Muscle of arm (tissue), 1 donor: ENCODE measurements at regions not wholly inside any gene's neighbourhood (a gene's known extent, or its start where the extent isn't known, plus 50 kb on each side); places are given as distances from the start of the nearest gene placed in this dataset.

Experiments
- DNase-seq: peaks from one replicate; pipeline ENCODE4 v3.0.0-alpha.2; 2013

DNA sequence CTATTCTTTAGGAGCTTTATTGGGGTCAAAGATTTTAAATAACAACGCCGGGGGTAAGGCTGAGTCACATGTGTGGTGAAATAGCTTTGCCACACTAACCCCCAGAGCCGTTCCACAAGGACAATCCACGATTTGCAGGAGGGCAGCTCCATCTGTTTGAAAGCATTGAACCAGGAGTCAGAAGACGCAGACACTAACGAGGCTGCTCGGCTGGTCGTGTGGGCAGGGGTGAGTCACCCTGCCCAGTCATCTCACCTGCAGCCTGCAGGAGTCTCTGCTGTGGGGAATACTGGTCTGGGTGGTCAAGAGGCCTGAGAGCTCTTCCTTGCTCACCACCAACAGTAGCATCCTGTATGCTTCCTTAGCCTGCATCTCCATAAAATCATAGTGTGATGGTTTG is 149.2 kb upstream of the NCK2 start:
- no peak for DNase-seq

DNA sequence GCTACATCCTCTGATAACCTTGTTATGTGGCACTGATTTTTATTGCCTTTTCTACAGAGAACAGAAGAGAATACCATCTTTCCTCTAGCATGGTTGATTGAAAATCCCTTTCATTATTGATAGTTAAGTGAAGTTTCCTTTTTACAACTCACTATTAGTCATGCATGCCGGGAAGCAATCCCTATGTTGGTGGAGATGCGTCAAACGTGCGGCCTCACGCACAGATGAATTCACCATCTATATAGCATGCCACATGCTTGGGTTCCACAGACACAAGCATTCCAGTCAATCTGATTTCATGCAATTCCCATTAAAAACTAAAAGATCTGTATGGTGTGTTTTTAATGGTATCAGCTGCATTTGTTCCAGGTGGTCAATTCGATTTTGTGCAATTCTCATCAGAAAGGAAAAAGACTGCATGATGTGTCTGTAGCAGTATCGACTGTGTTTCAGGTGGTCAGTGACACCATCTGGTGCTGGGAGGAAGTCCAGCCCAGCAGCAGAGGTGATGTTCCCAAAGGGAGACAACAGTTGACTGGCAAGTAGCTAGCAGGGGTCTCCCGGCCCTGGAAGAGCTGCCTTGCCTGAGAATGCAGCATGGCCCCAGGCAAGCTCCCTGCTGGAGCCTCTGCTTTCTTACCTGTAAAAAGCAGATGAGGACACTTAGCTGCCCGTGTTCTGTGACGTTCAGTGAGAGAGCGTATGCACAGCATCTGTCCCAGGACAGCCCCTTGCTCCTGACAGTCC is 151.3 kb upstream of the NCK2 start:
- no peak for DNase-seq

DNA sequence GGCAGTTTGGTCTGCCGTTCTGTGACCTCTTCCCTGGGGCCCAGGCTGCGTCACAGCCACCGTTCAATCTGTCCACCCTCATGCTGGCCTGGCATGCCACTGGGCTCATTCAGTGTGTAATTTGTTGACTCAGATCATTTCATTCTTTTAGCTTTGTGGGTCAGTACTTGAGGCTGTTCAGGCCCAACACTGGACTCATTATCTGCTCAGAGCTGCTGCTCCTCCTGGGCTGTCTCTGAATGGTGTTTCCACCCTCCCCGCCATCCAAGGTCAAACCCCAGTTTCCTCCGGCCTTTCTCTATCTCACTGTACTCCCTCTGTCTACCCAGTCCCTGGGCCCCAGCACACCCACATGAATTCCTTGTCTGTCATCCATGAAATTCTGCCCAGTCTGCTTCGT is 152.4 kb upstream of the NCK2 start:
- DNase-seq: no peak

DNA sequence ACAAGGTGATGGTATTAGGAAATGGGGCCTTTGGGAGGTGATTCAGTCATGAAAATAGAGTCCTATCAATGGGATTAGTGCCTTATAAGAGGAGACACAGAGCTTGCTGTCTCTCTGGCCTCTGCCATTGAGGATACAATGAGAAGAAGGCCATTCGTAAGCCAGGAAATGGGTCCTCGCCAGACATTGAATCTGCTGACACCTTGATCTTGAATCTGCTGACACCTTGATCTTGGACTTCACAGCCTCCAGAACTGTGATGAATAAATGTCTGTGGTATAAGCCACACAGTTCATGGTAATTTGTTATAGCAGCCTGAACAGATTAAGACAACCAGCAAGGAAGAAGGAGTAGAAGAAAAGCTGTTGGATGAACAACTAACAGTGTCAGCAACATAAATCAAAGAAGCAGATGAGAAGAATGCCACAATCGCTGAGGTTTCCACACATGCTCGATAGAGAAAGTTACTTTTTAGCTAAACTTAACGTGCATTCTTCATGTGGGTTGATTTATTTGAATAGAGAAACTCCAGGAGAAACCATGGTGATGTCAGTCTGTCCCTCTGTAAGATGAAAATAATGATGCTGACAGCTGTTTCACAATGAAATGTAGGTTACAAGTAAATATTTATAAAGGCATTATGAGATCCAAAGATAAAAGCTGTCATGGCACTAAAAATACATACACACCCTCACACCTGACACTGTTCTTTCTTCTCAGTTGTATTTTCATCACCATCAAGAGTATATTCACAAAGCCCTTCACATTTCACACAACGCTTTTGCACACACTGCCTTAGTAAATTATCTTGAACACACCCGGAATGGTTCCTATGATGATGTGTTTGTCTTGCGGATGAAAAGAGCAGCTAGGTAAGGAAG is 153.7 kb upstream of the NCK2 start:
- DNase-seq: no peak

DNA sequence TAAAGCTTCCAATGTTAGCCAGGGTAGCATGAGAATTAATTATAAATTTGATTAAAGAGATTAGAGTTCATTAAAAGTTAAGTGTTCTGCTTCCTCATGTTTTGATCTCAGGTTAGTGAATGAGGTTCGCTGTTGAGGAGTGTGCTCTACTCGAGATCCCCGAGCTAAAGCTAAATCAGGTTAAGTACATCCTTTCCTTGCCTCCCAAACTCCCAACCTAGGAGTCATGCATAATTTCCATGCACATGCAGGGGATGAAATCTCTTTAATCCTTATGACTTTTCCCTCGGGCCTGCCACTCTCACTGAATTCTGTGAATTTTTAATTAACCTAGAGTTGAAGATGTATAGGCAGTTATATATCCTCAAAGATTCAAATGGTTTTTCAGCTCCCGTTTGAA is 156.1 kb upstream of the NCK2 start:
- no peak for DNase-seq

DNA sequence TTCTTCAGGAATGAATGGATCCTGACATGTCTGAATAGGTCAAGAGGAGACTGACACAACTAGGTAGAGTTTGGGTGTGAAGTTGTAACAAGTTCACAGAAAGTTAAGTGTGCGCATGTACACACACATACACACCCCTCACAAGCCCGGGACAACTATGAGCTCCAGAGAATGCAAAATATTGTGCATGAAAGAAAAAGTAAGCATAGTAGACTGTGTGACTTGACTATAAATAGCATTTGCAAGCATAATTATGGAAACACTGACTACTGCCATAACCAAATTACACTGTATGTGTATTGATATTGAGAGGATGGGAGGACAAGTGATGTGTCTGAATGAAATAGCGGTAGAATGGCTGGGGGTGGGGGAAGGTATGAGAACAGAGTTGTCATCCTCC is 157.1 kb upstream of the NCK2 start:
- DNase-seq: no peak

DNA sequence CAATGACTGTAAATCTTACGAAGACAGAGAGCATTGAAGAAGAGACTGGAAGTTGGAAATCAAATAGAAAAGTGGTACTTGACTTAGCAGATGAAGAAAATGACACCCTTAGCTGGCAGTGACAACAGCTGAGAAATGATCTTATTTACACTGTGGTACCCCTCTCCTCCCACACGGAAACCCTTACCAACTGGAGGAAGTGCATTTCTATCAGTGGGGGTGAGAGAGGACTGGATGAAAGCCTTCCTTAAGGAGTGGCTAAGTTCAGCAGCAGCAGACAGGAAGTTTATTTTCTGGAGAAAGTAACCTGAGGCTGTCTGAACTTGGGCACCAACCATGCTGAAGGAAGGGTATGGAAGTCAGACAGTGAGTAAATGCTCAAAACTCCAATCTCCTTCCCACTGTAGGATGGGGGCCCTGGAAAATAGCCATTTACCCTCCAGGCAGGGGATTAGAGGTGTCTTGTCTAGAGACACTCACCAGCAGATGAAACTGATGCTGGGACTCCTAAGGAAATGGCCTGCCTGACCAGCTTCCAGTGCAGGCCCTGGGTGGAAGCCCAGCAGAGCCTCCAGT is 160.2 kb upstream of the NCK2 start:
- DNase-seq: no peak

DNA sequence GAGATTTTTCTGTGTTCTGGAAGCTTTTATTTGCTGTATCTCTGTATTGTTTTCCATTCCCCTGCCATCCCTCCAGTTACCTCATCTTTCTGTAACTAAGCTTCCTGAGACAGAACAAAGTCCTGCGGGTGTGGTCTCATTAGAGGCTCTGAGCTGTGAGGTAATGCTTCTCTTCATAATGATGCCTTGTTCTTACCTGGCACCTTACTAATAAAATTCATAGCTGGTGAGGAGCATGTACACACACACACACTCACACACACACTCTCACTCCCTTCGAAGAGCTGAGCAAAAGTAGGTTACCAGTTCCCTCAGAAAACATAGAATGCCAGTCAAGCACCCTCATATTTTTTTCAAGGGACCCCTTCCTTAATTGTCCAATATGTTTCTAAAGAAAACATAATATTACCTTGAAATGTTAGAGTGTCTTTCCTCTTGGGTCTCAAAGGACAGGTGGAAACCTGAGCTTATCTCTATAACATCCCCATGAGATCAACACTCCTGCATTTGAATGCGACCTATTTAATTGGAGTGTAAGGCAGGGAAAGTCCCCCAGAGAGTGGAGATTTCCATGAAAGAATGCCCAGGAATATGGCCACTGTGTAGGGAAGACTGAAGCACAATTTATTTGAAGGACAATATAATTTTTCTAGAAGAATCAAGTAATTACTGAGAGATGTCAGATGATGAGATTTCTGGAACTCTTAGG is 161.6 kb upstream of the NCK2 start:
- DNase-seq: no peak

DNA sequence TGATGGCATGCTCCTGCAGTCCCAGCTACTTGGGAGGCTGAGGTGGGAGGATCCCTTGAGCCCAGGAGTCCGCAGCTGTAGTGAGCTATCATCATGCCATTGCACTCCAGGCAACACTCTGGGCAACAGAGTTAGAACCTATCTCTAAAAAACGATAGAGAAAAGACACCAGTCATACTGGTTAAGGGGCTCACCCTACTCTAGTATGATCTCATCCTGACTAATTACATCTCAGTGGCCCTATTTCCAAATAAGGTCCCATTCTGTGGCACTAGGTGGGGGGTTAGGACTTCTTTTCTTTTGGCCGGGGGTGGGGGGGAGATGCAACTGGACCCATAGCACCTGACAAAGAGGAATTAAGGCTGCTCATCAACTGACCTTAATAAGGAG is 163.2 kb upstream of the NCK2 start:
- DNase-seq: no peak

DNA sequence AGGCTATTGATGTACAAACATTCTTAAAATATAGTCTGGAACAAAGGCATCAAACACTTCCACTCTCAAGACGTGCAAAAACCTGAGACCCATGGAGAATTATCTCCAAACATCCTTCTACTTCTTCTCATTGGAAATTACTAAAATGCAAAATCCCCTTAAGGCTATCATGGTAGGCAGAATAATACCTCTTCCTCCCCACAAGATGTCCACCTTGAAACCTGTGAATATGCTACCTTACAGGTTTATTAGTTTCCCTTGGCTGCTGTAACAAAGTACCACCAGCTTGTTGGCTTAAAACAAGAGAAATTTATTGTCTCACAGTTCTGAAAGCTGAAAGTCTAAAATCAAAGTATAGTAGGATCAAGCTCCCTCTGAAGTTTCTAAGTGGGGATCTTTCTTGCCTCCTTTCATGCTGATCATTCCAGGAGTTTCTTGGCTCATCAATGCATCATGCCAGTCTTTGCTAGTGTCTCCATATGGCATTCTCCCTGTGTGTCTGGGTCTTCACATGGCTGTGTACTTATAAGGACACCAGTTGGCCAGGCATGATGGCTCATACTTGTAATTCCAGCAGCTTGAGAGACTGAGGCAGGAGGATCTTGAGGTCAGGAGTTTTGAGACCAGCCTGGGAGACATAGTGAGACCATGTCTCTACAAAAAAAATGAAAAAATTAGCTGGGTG is 163.7 kb upstream of the NCK2 start:
- no peak for DNase-seq

DNA sequence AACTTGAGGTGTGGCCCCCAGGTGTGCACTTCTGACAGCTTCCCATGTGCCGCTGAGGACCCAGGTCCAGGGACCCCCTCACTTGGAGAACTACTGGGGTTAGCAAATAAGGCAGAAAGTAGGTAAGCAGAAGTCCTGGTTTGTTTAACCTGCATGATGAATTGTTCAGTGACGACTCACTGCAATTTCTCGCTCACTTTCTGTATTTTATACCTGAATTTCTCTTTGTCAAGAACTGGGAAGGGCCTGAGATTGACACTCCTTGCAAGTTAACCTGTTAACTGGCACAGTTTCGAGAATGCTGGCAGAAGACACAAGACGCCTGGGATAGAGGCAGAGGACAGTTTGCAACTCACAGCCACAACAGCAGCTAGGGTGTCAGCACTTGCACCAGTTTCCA is 164.5 kb upstream of the NCK2 start:
- DNase-seq: no peak

DNA sequence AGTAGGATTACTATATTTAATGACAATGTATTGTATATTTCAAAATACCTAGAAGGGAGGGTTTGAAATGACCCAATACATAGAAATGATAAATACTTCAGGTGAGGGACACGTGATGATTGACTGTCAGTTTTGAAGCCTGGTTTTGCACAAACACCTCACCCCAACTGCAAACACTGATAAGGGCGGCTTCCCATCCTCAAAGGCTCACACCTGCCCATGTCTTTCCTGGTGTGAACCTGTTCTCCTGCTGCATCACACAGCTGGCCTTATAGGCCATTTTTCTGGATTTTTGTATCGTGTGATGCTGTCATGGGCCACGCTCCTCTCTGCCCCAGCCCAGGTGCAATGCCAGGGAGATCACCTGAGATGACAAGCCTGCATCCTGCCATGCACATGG is 166.5 kb upstream of the NCK2 start:
- DNase-seq: no peak

DNA sequence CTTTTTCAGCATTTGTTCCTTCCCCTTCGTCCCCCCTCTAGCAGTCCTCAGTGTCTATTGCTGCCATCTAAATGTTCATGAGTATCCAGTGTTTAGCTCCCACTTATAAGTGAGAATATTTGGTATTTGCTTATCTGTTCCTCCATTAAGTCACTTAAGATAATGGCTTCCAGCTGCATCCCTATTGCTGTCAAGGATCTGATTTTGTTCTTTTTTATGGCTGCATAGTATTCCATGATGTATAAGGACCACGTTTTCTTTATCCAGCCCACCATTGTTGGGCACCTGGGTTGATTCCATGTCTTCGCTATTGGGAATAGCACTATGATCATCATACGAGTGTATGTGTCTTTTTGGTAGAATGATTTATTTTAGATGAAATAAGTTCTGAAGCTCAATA is 166.9 kb upstream of the NCK2 start:
- DNase-seq: no peak

DNA sequence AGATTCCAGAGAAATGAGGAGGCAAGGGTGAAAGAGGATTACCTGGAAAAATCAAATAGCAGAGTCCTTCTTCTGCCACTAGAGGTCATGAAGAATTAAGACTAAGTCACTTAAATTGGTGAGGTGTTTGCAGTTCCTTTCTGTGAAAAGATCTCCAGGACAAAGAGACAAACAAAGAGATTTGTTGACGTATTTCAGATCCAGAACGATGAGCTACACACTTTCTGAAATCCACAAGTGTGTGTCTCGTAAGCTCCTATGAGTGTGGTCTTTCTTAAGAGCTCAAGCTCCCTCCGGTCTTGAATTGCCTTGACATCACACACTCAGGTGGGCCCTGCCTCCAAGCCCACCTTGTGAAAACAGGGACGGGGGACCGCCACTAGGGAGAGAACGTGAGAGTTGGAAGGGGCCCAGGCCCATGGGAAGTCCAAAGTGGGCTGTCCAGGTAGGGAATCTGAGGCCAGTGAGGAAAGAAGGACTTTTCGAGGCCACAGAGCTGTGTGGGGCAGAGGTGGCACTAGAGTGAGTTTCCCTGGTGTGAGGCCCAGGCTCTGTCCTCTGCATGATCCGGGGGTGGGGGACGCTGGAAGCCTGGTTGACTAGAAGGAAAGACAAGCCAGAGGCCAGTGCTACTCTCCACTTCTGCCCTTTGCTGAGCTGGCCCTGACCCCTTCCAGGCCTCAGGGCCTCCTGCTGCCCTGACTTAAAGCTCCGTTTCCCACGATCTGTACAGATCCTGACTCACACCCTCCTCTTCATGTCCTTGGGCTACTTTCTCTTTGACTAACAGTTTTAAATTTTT is 168.1 kb upstream of the NCK2 start:
- DNase-seq: peak; percentile 32

DNA sequence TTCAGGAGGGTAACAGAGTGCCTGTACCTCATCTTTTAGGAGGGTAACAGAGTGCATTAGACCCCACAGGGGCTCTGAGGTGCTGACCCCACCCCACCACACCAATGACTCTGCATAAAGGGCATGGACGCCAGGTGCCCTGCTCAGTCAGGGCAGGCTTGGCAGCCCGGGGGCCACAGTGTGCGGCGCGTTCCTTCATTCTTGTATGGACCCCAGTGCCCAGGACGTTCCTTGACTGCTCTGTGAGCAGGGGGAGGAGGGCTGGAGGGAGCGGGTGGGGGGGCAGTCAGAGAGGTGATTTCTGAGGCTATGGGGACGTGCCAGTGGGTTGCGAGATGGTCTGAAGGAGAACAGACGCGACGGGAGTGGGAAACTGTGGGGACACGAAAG is 168.7 kb upstream of the NCK2 start:
- no peak for DNase-seq

DNA sequence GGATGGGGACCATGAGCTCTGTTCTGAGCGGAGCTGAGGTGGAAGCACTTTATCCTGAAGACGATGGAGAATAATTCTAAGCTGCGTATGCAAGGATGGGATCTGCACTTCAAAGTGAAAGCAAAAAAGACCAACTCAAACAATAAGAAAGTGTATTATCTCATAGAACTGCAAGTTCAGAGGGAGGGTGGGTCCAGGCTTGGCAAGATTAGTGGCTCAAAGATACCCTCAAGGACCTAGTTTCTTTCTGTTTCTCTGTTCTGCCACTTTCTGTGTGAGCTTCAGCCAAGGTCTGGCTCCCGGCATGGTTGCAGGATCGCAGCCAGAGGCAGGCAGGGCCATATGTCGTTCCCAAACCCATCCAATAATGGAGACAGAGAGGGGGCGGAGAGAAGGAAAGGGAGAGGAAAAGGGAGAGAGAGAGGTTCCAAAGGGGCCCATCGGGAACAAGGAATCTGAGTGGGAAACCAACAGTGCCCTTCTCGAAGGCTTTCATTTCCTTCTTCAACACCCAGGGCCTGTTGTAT is 169.2 kb upstream of the NCK2 start:
- DNase-seq: no peak

DNA sequence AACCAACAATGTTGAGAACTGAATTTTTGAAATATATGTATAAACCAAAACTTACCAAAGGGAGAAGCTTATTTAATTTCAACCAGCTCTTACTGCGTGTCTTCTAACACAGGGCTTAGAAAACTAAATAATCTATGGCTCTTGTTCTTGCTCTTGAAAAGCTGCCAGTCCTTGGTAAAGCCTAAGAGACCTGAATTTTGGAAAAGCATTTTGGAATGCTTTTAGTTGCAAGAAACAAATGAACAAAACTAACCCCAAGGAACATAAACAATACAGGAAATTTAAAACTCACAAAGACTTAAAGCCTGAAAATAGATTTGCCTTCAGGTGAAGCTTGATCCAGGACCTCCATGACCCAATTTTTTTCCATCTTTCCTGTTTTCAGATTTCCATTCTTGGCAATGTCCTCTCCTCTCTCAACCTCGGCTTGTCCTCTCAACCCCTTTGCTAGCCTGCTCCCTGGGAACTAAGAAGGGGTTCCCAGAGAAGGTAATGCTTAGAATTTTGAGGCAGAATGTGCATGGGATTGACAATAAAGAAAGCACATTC is 169.8 kb upstream of the NCK2 start:
- DNase-seq: no peak

DNA sequence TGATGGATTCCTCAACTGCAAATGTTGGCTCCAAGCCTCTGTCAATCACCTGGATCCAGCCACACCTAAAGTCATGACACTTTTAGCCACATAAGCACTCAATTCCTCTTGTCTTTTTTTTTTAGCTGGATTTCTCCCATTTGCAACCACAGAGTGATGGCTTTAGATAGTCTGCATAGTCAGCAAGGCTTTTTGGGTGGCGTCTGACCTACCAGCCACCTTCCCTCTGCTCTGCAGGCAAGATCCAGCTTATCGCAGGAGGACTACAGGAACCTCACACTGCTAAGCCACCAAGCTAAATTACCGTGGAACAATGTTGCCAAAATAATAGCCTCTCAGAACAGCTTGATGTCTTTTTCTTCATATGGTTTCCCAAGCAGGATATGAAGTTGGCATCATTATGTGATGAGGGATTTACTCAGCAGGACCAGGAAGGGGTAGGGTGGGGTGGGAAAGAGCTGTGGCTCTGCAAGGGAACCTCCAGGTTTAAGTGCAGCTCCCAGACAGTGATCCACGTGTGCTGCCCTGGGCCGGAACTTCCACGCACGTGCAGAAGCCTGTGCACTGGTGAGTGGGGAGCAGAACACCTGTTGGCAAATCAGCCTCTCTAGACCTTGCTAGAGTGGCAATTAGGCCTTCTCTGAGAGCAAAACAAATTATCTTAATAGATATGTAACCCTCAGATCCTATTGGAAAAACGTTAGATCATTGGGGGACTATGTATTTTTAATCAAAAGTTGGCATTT is 170.6 kb upstream of the NCK2 start:
- no peak for DNase-seq

DNA sequence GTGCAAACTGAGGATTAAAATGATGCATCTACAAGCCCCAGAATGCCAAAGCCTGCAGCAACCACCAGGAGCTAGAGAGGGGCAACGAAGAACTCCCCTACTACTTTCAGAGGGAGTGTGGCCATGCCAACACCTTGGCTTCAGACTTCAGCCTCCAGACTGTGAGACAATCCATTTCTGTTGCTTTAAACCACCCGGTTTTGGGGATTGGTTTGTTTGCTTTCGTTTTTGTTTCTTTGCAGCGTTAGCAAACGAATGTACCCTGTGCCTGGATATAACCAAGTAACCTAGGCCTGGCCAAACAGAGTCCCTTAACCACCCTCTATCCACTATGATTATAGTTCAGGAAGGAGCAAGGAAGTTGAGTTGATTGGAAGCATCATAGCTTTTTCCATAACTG is 171.2 kb upstream of the NCK2 start:
- no peak for DNase-seq
